ENCODE measurements at regions not wholly inside any gene's neighbourhood (a gene's known extent, or its start where the extent isn't known, plus 50 kb on each side); places are given as distances from the start of the nearest gene placed in this dataset.

GRCh38 chr5:174177531-174177930 lies 132.0 kb downstream of the NSG2 start:
- Mint-ChIP-seq H3K4me3 (ENCODE audit: unreplicated experiment) (no peak overlapping the region), H3K36me3 (ENCODE audit: low read depth, unreplicated experiment) (no peaks in the 10 kb centered on the region), H3K27me3 (ENCODE audit: unreplicated experiment) (peaks cover 4% of the 10 kb centered on the region), H3K27ac (ENCODE audit: unreplicated experiment) (no peak overlapping the region), H3K4me1 (ENCODE audit: unreplicated experiment) (no peaks in the 10 kb centered on the region), H3K9me3 (ENCODE audit: unreplicated experiment) (no peaks in the 10 kb centered on the region)
- DNase-seq (ENCODE audit: low spot score): no peak
- TF ChIP-seq CTCF (IDR thresholded peaks at IDR 0.05; ENCODE audit: unreplicated experiment): no peak

- peaks cover 2% of the 10 kb centered on the region for H3K27me3 Mint-ChIP-seq (ENCODE audit: unreplicated experiment)
- H3K9me3 Mint-ChIP-seq (ENCODE audit: unreplicated experiment): no peaks in the 10 kb centered on the region
- no peak overlapping the region for H3K4me3 Mint-ChIP-seq (ENCODE audit: unreplicated experiment)
- no peaks in the 10 kb centered on the region for H3K36me3 Mint-ChIP-seq (ENCODE audit: low read depth, unreplicated experiment)
- no peak overlapping the region for H3K27ac Mint-ChIP-seq (ENCODE audit: unreplicated experiment)
- TF ChIP-seq CTCF (IDR thresholded peaks at IDR 0.05; ENCODE audit: unreplicated experiment): no peak
- no peaks in the 10 kb centered on the region for H3K4me1 Mint-ChIP-seq (ENCODE audit: unreplicated experiment)
- DNase-seq (ENCODE audit: low spot score): no peak
These were observed 132.6 kb downstream of the NSG2 start for GRCh38 chr5:174177976-174178605.

GRCh38 chr5:174180639-174181038 lies 135.1 kb downstream of the NSG2 start:
- Mint-ChIP-seq H3K36me3 (ENCODE audit: low read depth, unreplicated experiment) (no peaks in the 10 kb centered on the region), H3K4me3 (ENCODE audit: unreplicated experiment) (no peak overlapping the region), H3K27ac (ENCODE audit: unreplicated experiment) (no peak overlapping the region), H3K4me1 (ENCODE audit: unreplicated experiment) (no peaks in the 10 kb centered on the region), H3K27me3 (ENCODE audit: unreplicated experiment) (peaks cover 2% of the 10 kb centered on the region), H3K9me3 (ENCODE audit: unreplicated experiment) (no peaks in the 10 kb centered on the region)
- DNase-seq (ENCODE audit: low spot score): no peak
- TF ChIP-seq CTCF (IDR thresholded peaks at IDR 0.05; ENCODE audit: unreplicated experiment): no peak

- no peak for DNase-seq (ENCODE audit: low spot score)
These were observed 136.6 kb downstream of the NSG2 start for GRCh38 chr5:174182111-174182510.

More at GRCh38 chr5:174182111-174182510, 136.6 kb downstream of the NSG2 start:
- Mint-ChIP-seq H3K4me1 (ENCODE audit: unreplicated experiment) (no peaks in the 10 kb centered on the region), H3K27ac (ENCODE audit: unreplicated experiment) (no peak overlapping the region), H3K36me3 (ENCODE audit: low read depth, unreplicated experiment) (no peaks in the 10 kb centered on the region), H3K9me3 (ENCODE audit: unreplicated experiment) (no peaks in the 10 kb centered on the region), H3K27me3 (ENCODE audit: unreplicated experiment) (no peaks in the 10 kb centered on the region), H3K4me3 (ENCODE audit: unreplicated experiment) (no peak overlapping the region)
- TF ChIP-seq CTCF (IDR thresholded peaks at IDR 0.05; ENCODE audit: unreplicated experiment): no peak
